RWPE1 (cell line): ENCODE measurements at regions not wholly inside any gene's neighbourhood (a gene's known extent, or its start where the extent isn't known, plus 50 kb on each side); places are given as distances from the start of the nearest gene placed in this dataset.

Source experiments
- CTCF ChIA-PET: fragments of 350-600 bp; sonication (Branson Sonifier 250); formaldehyde crosslinking; extraction: SDS; loops from one replicate; lab custom pipeline; 2021; lab: Yijun Ruan, JAX
- POLR2A ChIA-PET: fragments of 400-600 bp; formaldehyde crosslinking; extraction: SDS; loops from one replicate; lab custom pipeline; 2020; ENCODE audit warnings: antibody characterized with exemption; ENCODE audit not compliant: low non-redundant PET; lab: Yijun Ruan, JAX
- DNase-seq: peaks from one replicate; pipeline ENCODE4 v3.0.0; 2012; ENCODE audit warnings: low spot score
- H3K27ac ChIP-seq: fragments of 450-650 bp; 2 replicates; pipeline ENCODE4 v1.5.1; 2017
- TF ChIP-seq, protein P1 (sequence below): fragments of 450-650 bp; conservative IDR thresholded peaks from 2 replicates; pipeline ENCODE4 v1.5.1; 2017; ENCODE audit warnings: low read depth, mild to moderate bottlenecking

DNA sequence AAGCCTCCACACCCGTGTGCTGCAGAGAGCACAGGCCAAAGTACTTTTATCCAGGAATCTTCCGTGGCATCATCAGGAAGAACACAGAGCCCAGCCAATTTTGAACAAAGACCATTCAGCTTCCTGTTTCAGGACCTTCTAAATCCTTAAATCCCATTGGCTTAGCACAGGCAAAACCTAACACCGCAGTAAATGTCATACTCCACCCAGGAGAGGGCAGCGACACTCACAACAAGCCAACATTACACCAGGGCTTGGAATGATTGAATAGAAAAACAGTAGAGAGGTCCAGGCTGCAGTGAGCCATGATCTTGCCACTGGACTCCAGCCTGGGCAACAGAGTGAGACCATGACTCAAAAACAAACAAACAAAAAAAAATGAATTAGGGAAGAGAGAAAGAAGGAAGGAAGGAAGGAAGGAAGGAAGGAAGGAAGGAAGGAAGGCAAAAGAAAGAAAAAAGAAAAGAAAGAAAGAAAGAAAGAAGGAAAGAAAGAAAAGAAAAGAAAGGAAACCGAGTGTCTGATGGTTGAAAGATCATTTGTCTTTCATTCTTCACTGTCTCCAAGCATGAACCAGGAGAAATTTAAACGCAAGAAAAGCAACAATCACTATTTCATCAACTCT, 144.6 kb upstream of the SATB2 start:
- TF ChIP-seq, protein P1, sequence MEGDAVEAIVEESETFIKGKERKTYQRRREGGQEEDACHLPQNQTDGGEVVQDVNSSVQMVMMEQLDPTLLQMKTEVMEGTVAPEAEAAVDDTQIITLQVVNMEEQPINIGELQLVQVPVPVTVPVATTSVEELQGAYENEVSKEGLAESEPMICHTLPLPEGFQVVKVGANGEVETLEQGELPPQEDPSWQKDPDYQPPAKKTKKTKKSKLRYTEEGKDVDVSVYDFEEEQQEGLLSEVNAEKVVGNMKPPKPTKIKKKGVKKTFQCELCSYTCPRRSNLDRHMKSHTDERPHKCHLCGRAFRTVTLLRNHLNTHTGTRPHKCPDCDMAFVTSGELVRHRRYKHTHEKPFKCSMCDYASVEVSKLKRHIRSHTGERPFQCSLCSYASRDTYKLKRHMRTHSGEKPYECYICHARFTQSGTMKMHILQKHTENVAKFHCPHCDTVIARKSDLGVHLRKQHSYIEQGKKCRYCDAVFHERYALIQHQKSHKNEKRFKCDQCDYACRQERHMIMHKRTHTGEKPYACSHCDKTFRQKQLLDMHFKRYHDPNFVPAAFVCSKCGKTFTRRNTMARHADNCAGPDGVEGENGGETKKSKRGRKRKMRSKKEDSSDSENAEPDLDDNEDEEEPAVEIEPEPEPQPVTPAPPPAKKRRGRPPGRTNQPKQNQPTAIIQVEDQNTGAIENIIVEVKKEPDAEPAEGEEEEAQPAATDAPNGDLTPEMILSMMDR = no peak
- CTCF ChIA-PET = interaction anchor here (0.7 to 1.1 kb wide), 2 partner anchors 13 to 937 kb away, joined by 3 to 6 read pairs; no protein-coding TSS in a partner anchor
- POLR2A ChIA-PET = no interaction called here
- no peak overlapping the region for H3K27ac ChIP-seq
- no peak for DNase-seq

DNA sequence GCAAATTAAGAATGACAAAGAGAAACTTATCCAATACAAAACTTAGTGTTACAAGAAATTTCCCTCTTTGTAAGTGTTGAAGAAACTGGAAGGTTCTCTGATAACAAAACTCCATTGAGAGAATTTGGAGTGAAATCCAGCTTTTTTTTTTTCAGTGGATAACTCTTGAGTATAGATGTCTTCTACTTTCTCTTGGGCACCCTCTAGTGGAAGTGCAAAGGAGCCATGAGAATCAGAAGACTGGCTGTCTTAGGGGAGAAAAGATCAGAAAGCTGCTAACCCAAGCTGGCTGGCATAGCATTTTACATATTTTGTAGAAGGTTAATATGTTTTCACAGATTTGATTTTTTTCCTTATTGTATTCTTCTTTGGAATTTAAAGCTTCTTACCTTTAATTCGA, 138.8 kb upstream of the SATB2 start:
- TF ChIP-seq, protein P1 = no peak; the same call in 1 of the 2 replicates
- CTCF ChIA-PET = interaction anchor here (0.5 to 1.1 kb wide), 22 partner anchors 9 to 1479 kb away, joined by 3 to 8 read pairs (median 4); no protein-coding TSS in a partner anchor
- POLR2A ChIA-PET = no interaction called here
- H3K27ac ChIP-seq = no peak overlapping the region
- DNase-seq = peak; percentile 8

DNA sequence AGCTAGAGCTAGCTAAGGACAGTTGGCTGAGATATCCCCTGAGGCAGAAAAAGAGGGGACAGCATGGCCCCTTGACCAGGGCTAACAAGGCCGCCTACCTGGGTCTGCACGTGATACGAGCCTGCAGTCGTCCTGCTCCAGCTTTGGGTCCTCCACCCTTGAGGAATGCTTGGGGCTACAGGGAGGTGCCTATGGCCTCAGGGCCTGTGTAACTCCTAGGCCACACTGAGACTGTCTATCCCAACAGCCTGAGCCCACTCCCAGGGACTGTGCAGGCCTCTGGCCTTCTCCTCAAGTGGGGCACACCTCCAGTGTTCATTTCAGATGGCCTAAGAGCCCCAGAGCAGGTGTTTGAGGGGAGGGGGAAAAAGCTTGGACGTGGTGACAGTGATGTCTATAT, 136.7 kb upstream of the SATB2 start:
- no peak overlapping the region for H3K27ac ChIP-seq
- DNase-seq = no peak
- ChIA-PET CTCF (no interaction called here), POLR2A (no interaction called here)
- TF ChIP-seq, protein P1 = no peak

DNA sequence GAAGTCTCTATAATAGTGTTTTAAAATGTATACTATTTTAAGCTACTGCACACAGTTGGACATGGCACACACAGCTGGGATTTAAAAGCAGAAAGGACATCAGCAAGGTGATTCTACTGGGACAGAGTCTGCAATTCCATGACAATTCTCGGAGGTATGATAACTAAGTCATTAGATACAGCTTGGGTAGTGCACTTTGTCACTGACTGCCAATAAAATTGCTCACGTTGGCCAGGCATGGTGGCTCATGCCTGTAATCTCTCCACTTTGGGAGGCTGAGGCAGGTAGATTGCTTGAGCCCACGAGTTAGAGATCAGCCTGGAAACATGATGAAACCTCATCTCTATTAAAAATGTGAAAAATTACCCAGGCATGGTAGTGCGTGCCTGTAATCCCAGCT, 134.1 kb upstream of the SATB2 start:
- H3K27ac ChIP-seq = no peak overlapping the region
- DNase-seq = no peak
- CTCF ChIA-PET = interaction anchor here (0.6 to 0.7 kb wide), 2 partner anchors 48 to 348 kb away, joined by 3 to 7 read pairs; no protein-coding TSS in a partner anchor
- POLR2A ChIA-PET = no interaction called here
- TF ChIP-seq, protein P1 = no peak

DNA sequence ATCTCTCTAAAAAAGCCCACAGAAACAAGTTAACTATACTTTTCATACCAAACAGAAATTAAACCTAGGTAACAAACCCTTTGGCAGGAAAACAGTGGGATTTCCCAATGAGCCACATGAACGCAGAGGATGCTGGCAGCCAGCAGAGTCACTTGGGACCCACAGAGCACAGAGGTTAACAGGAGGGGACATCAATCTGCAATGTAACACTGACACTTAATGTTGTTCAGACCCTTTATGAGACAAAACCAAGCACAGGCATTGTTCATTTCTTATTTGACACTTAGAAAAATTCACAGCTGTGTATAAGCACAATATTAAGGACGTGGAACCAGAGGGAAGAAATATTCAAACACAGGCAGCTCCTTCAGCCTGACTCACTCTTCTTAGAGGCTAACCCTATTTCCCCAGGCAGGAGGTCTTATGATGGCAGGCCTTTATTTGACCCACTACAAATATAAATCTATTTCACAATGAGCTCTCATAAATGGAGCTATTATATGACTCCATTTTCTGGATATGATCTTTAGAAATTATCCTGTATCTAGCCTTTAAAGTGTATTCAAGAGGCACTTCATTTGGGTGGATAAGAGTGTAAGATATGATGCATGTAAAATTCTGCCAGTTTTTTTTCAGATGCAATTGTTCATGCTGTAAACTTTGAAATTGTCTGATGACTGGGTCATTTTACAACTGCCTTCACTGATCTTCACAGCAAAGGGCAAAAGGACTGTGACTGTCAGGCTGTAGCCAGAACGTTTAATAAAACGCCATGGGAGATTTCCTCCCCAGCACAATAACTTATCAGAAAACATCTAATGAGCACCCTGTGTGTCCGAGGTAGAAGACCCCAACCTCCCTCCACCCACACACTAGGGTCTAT, 132.8 kb upstream of the SATB2 start:
- H3K27ac ChIP-seq = no peak overlapping the region
- POLR2A ChIA-PET = no interaction called here
- no peak for DNase-seq
- CTCF ChIA-PET = no interaction called here
- TF ChIP-seq, protein P1 = no peak

DNA sequence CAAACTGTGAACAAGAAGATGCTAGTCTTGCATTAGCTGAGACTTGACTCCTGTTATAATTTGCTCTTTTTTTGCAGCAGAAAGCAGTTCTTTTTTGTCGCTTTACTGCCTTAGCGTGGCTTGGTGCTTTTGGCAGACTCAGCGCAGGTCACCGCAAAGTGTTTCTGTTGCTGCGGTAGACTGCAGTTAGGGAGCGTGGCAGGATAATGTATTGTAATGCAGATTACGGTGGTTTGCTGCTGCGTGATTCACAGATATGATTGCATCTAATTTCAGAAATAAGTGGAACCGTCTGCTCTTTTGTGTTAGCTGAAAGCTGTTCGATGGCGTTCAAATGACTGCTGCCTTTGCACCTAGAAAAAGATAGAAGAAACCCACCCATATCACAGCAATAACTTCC, 131.6 kb upstream of the SATB2 start:
- TF ChIP-seq, protein P1 = no peak
- ChIA-PET CTCF (interaction anchor here (0.6 to 1.0 kb wide), 2 partner anchors 12 to 94 kb away, joined by 3 to 4 read pairs; no protein-coding TSS in a partner anchor), POLR2A (no interaction called here)
- H3K27ac ChIP-seq = no peak overlapping the region
- DNase-seq = no peak
